CD14-positive monocyte (primary cell): ENCODE measurements at regions not wholly inside any gene's neighbourhood (a gene's known extent, or its start where the extent isn't known, plus 50 kb on each side); places are given as distances from the start of the nearest gene placed in this dataset.

Source experiments
- DNase-seq, 3 donors: peaks; one replicate each; pipeline ENCODE4 v3.0.0-alpha.2; 2011 to 2022
- H2AFZ ChIP-seq: 2 replicates; pipeline ENCODE4 v1.6.0; 2012; ENCODE audit warnings: mild to moderate bottlenecking, low read depth, low read length, inconsistent platforms; ENCODE audit not compliant: insufficient read depth, poor library complexity, severe bottlenecking
- H3K27ac ChIP-seq, 2 donors: 1 replicate in 1 of 2; 2 replicates in 1 of 2; pipeline ENCODE4 v1.5.1; 2012 to 2013; ENCODE audit warnings: low read length in 2 of 2, control low read depth in 1 of 2, inconsistent platforms in 1 of 2, low read depth in 1 of 2, mild to moderate bottlenecking in 1 of 2
- H3K27me3 ChIP-seq, 2 donors: one replicate each; pipeline versions ENCODE4 v1.6.0 to v1.6.1; 2011 to 2013; ENCODE audit warnings: low read length in 2 of 2; ENCODE audit not compliant: control insufficient read depth in 2 of 2, insufficient read depth in 2 of 2
- H3K36me3 ChIP-seq, 2 donors: replicated peaks in 1 of 2; 1 replicate in 1 of 2; 2 replicates in 1 of 2; pipeline versions ENCODE4 v1.5.1 to v1.6.1; 2012 to 2013; ENCODE audit warnings: low read length in 2 of 2, control low read depth in 1 of 2, inconsistent platforms in 1 of 2, mild to moderate bottlenecking in 1 of 2; ENCODE audit not compliant: insufficient read depth in 2 of 2, control insufficient read depth in 1 of 2
- H3K4me1 ChIP-seq, 2 donors: 1 replicate in 1 of 2; 2 replicates in 1 of 2; pipeline versions ENCODE4 v1.5.1 to v1.6.1; 2012 to 2013; ENCODE audit warnings: low read length in 2 of 2, control low read depth in 1 of 2, inconsistent platforms in 1 of 2, mild to moderate bottlenecking in 1 of 2, moderate library complexity in 1 of 2; ENCODE audit not compliant: insufficient read depth in 2 of 2, control insufficient read depth in 1 of 2
- H3K4me2 ChIP-seq: replicated peaks from 2 replicates; pipeline ENCODE3; 2012; ENCODE audit warnings: low read length, moderate library complexity, mild to moderate bottlenecking; ENCODE audit not compliant: poor library complexity, severe bottlenecking; ENCODE audit errors: extremely low read depth
- H3K4me3 ChIP-seq, 3 experiments: fragments of 200-600 bp in 1 of 3; sonication (generic) in 1 of 3; replicated peaks in 1 of 3; 1 replicate in 2 of 3; 2 replicates in 1 of 3; pipeline ENCODE4 v1.5.1; 2011 to 2013; ENCODE audit warnings: low read length in 3 of 3, mild to moderate bottlenecking in 3 of 3, control low read depth in 2 of 3, low read depth in 2 of 3, inconsistent platforms in 1 of 3, moderate library complexity in 1 of 3
- H3K79me2 ChIP-seq: 2 replicates; pipeline ENCODE4 v1.6.0; 2012; ENCODE audit warnings: mild to moderate bottlenecking, control low read depth, inconsistent platforms, low read length, moderate library complexity; ENCODE audit not compliant: insufficient read depth
- H3K9ac ChIP-seq: 2 replicates; pipeline ENCODE4 v1.6.0; 2017; ENCODE audit warnings: low read length, mild to moderate bottlenecking; ENCODE audit not compliant: insufficient read depth, poor library complexity, severe bottlenecking
- H3K9me3 ChIP-seq, 2 donors: replicated peaks in 1 of 2; 1 replicate in 1 of 2; 2 replicates in 1 of 2; pipeline versions ENCODE4 v1.5.1 to v1.6.1; 2012 to 2013; ENCODE audit warnings: low read length in 2 of 2, control low read depth in 1 of 2; ENCODE audit not compliant: control insufficient read depth in 1 of 2, insufficient read depth in 1 of 2
- H4K20me1 ChIP-seq: 2 replicates; pipeline ENCODE4 v1.6.0; 2012; ENCODE audit warnings: mild to moderate bottlenecking, low read length, control low read depth, moderate library complexity; ENCODE audit not compliant: insufficient read depth
- H3K27ac Mint-ChIP-seq, 7 donors: one replicate each; pipeline ENCODE4 v1.8.0; 2020; ENCODE audit warnings: mild to moderate bottlenecking in 7 of 7, mixed read lengths in 7 of 7, moderate library complexity in 6 of 7, inconsistent platforms in 2 of 7
- H3K27me3 Mint-ChIP-seq, 3 donors: one replicate each; pipeline ENCODE4 v1.8.0; 2021 to 2022; ENCODE audit warnings: low read depth in 3 of 3, mild to moderate bottlenecking in 3 of 3, mixed read lengths in 3 of 3, moderate library complexity in 3 of 3, inconsistent platforms in 1 of 3
- H3K36me3 Mint-ChIP-seq, 2 donors: one replicate each; pipeline ENCODE4 v1.8.0; 2020; ENCODE audit warnings: mixed read lengths in 2 of 2, inconsistent platforms in 1 of 2, mild to moderate bottlenecking in 1 of 2
- H3K4me1 Mint-ChIP-seq: one replicate; pipeline ENCODE4 v1.8.0; 2020; ENCODE audit warnings: mild to moderate bottlenecking, mixed read lengths
- H3K4me3 Mint-ChIP-seq, 2 donors: one replicate each; pipeline ENCODE4 v1.8.0; 2020; ENCODE audit warnings: mild to moderate bottlenecking in 2 of 2, mixed read lengths in 2 of 2, moderate library complexity in 1 of 2
- H3K9me3 Mint-ChIP-seq, 7 donors: one replicate each; pipeline ENCODE4 v1.8.0; 2020 to 2022; ENCODE audit warnings: mixed read lengths in 7 of 7, mild to moderate bottlenecking in 6 of 7, moderate library complexity in 6 of 7, inconsistent platforms in 2 of 7
- CTCF ChIP-seq: fragments of 200-600 bp; IDR thresholded peaks from one replicate; pipeline ENCODE4 v1.8.0; 2022; ENCODE audit warnings: antibody characterized with exemption, mild to moderate bottlenecking
- WGBS: methylation state at CpG from one replicate; pipeline ENCODE4 v1.1.5; 2013; ENCODE audit warnings: missing lambda C conversion rate; ENCODE audit not compliant: insufficient coverage; 5-methylcytosine and 5-hydroxymethylcytosine counted together
- intact Hi-C, 2 donors: fragments of 100-400 bp; cut with micrococcal nuclease; formaldehyde crosslinking; loops; one replicate each; pipeline versions ENCODE4 v1.15.0 to v1.15.1; 2023

- intact Hi-C loops, result no loop called here
- WGBS, result no CpG with 5 or more reads among the region's 1 CpG
- no peak for TF ChIP-seq CTCF
- Histone ChIP-seq H3K4me1 (no peaks in the 10 kb centered on the region), H3K9me3 (no peaks in the 10 kb centered on the region), H3K4me2 (no peak overlapping the region), H3K27ac (no peak overlapping the region), H4K20me1 (no peaks in the 10 kb centered on the region), H3K9ac (no peak overlapping the region), H3K27me3 (no peaks in the 10 kb centered on the region), H3K79me2 (no peaks in the 10 kb centered on the region), H3K4me3 (no peak overlapping the region), H2AFZ (no peak overlapping the region), H3K36me3 (no peaks in the 10 kb centered on the region)
- no peak overlapping the region for H3K4me3 Mint-ChIP-seq
- DNase-seq, result no peak
- no peaks in the 10 kb centered on the region for H3K4me1 Mint-ChIP-seq
- no peaks in the 10 kb centered on the region for H3K36me3 Mint-ChIP-seq
- peaks cover 0 to 2% (median 0%) of the 10 kb centered on the region in 7 donors for H3K9me3 Mint-ChIP-seq
- no peak overlapping the region for H3K27ac Mint-ChIP-seq
- H3K27me3 Mint-ChIP-seq, result peaks cover 0 to 1% (median 0%) of the 10 kb centered on the region in 3 donors
These were observed 491.1 kb downstream of the KIF4B start for GRCh38 chr5:155504606-155505005.

- H3K4me2 ChIP-seq, result no peak overlapping the region
- no peak for TF ChIP-seq CTCF
- H3K4me1 Mint-ChIP-seq, result no peaks in the 10 kb centered on the region
- no peaks in the 10 kb centered on the region for H3K79me2 ChIP-seq
- H3K27me3 Mint-ChIP-seq, result peaks cover 0 to 1% (median 0%) of the 10 kb centered on the region in 3 donors
- DNase-seq, result no peak
- H3K9me3 Mint-ChIP-seq, result peaks cover 0 to 2% (median 0%) of the 10 kb centered on the region in 7 donors
- H4K20me1 ChIP-seq, result no peaks in the 10 kb centered on the region
- no peak overlapping the region for H3K9ac ChIP-seq
- H3K4me3 ChIP-seq, result no peak overlapping the region
- H3K36me3 ChIP-seq, result no peaks in the 10 kb centered on the region
- H3K27me3 ChIP-seq, result no peaks in the 10 kb centered on the region
- no peaks in the 10 kb centered on the region for H3K4me1 ChIP-seq
- H3K4me3 Mint-ChIP-seq, result no peak overlapping the region
- no peak overlapping the region for H2AFZ ChIP-seq
- intact Hi-C loops, result no loop called here
- H3K27ac ChIP-seq, result no peak overlapping the region
- H3K27ac Mint-ChIP-seq, result no peak overlapping the region
- H3K36me3 Mint-ChIP-seq, result no peaks in the 10 kb centered on the region
- H3K9me3 ChIP-seq, result no peaks in the 10 kb centered on the region
These were observed 493.8 kb downstream of the KIF4B start for GRCh38 chr5:155507363-155507762.
